ENCODE measurements at regions not wholly inside any gene's neighbourhood (a gene's known extent, or its start where the extent isn't known, plus 50 kb on each side); places are given as distances from the start of the nearest gene placed in this dataset.

DNA sequence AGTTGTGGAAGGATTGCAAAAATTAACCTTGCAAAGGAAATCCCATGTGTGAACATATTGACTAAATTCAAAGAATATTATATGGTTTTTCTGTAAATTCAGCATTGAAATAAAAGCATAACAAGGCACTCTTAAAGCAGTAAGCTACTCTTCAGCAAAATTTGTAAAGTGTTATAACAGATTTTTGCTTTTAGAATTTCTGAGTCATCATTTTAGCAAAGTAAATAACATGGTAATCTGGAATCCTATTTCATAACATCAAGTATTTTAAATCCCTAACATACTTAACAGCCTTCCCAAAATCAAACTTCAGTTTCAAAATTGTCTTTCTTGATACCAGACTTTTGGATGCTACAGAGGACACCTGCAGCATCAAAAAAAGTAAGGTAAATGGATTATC is 436.0 kb upstream of the CDH9 start:
- no peak overlapping the region for H3K4me3 ChIP-seq
- no peak overlapping the region for H3K27ac ChIP-seq
- H3K36me3 ChIP-seq, result no peaks in the 10 kb centered on the region
- DNase-seq, result no peak
- H3K27me3 ChIP-seq, result no peaks in the 10 kb centered on the region
- no peaks in the 10 kb centered on the region for H3K9me3 ChIP-seq
- no peaks in the 10 kb centered on the region for H3K4me1 ChIP-seq (ENCODE audit: insufficient read depth)
- no peak for TF ChIP-seq CTCF (IDR thresholded peaks at IDR 0.05)
- TF ChIP-seq EP300 (IDR thresholded peaks at IDR 0.05), result no peak
- no peak for TF ChIP-seq POLR2A (IDR thresholded peaks at IDR 0.05)
- intact Hi-C loops (cut with DNase I), result no loop called here

DNA sequence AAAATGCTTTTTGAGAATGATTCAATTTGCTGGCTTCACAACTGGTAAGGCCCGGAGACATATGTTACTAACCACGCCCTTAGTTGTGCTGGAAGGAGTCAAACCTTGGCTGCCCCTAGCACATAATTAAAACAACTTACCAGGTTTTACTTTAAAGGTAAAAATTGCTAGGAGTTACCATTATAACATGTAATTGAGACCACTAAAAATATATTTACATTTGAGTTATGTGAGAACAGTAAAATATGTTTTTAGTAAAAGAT is 435.6 kb upstream of the CDH9 start:
- H3K27me3 ChIP-seq, result no peaks in the 10 kb centered on the region
- H3K9me3 ChIP-seq, result no peaks in the 10 kb centered on the region
- no peak overlapping the region for H3K27ac ChIP-seq
- WGBS, 3 donors, result 48 to 62% (median 61%) methylated on average over 2 of the region's 2 CpGs
- intact Hi-C loops (cut with DNase I), result no loop called here
- no peaks in the 10 kb centered on the region for H3K36me3 ChIP-seq
- no peak overlapping the region for H3K4me3 ChIP-seq
- no peak for DNase-seq
- TF ChIP-seq EP300 (IDR thresholded peaks at IDR 0.05) (no peak), POLR2A (IDR thresholded peaks at IDR 0.05) (no peak), CTCF (IDR thresholded peaks at IDR 0.05) (no peak)
- no peaks in the 10 kb centered on the region for H3K4me1 ChIP-seq (ENCODE audit: insufficient read depth)

- no peaks in the 10 kb centered on the region for H3K36me3 ChIP-seq
- H3K27ac ChIP-seq, result no peak overlapping the region
- intact Hi-C loops (cut with DNase I), result no loop called here
- H3K4me3 ChIP-seq, result no peak overlapping the region
- TF ChIP-seq CTCF (IDR thresholded peaks at IDR 0.05) (no peak), EP300 (IDR thresholded peaks at IDR 0.05) (no peak), POLR2A (IDR thresholded peaks at IDR 0.05) (no peak)
- no peaks in the 10 kb centered on the region for H3K27me3 ChIP-seq
- DNase-seq, result no peak
- no peaks in the 10 kb centered on the region for H3K9me3 ChIP-seq
- WGBS, 3 donors, result 50 to 73% (median 61%) methylated on average over 5 of the region's 5 CpGs
- H3K4me1 ChIP-seq (ENCODE audit: insufficient read depth), result no peaks in the 10 kb centered on the region
Measured at GRCh38 chr5:27473307-27474046, 435.1 kb upstream of the CDH9 start.

GRCh38 chr5:27472871-27473270 is 434.5 kb upstream of the CDH9 start:
- Histone ChIP-seq H3K36me3 (no peaks in the 10 kb centered on the region), H3K27me3 (no peaks in the 10 kb centered on the region), H3K4me3 (no peak overlapping the region), H3K9me3 (no peaks in the 10 kb centered on the region), H3K27ac (no peak overlapping the region), H3K4me1 (ENCODE audit: insufficient read depth) (no peaks in the 10 kb centered on the region)
- TF ChIP-seq CTCF (IDR thresholded peaks at IDR 0.05) (no peak), EP300 (IDR thresholded peaks at IDR 0.05) (no peak), POLR2A (IDR thresholded peaks at IDR 0.05) (no peak)
- no peak for DNase-seq
- intact Hi-C loops (cut with DNase I), result no loop called here
- 21 to 27% (median 22%) methylated on average over 4 of the region's 4 CpGs for WGBS, 3 donors

Data from ovary (tissue), 7 donors.